GM19452 (cell line): ENCODE measurements at regions not wholly inside any gene's neighbourhood (a gene's known extent, or its start where the extent isn't known, plus 50 kb on each side); places are given as distances from the start of the nearest gene placed in this dataset.
"Not testable (repeated sequence)": the region's sequence is repeated elsewhere in the genome, so short reads cannot be mapped to it uniquely, and the experiment has no call there.

Source experiments
- ATAC-seq: cut with Tn5 transposase; IDR thresholded peaks from one replicate; pipeline ENCODE4 v1.9.1; 2021; ENCODE audit not compliant: unreplicated experiment

DNA sequence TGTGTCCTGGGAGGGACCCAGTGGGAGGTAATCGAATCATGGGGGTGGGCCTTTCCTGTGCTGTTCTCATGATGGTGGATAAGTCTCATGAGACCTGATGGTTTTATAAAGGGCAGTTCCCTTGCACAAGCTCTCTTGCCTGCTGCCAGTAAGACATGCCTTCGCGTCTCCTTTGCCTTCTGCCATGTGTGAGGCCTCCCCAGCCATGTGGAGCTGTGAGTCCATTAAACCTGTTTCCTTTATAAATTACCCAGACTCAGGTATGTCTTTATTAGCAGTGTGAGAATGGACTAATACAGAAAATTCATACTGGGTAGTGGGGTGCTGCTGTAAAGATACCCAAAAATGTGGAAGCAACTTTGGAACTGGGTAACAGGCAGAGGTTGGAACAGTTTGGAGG lies 300.0 kb upstream of the ZFP42 start:
- ATAC-seq: not testable (repeated sequence)

DNA sequence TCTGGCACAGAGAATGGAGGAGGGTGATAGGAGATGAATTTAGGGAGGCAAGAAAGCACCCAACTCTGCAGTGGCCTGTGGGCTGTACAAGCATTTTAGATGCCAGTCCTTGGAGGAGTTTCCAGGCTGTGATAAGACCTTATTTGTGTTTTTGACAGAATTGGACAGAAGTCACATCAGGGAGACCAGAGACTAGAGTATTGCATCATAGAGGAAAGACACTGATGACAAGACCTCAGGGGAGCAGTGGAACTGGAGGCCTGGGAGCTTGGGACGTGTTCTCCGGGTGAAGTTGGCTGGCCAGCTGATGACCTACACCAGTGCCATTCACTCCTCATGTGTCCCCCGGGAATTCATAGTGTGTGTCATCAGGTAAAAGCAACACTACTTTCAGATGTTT lies 284.0 kb upstream of the ZFP42 start:
- ATAC-seq: no peak

DNA sequence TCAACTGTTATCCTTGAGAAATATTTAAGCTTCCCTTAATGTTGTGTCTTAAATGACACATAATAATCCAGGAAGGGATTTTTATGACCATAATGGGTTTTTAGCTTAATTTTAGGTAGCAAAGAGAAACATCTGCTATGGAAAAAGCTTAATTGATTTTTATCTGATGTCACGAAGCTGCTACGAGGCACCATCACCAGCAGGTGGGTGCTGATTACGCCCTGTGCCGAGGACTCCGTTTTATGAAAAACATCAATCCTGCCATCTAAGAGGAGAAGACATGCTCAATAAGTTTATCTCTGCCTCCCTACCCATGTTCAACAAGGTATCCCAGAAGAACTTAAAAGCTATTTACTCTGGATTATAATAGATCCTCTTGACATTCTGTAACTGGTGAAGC lies 280.6 kb upstream of the ZFP42 start:
- ATAC-seq: no peak

DNA sequence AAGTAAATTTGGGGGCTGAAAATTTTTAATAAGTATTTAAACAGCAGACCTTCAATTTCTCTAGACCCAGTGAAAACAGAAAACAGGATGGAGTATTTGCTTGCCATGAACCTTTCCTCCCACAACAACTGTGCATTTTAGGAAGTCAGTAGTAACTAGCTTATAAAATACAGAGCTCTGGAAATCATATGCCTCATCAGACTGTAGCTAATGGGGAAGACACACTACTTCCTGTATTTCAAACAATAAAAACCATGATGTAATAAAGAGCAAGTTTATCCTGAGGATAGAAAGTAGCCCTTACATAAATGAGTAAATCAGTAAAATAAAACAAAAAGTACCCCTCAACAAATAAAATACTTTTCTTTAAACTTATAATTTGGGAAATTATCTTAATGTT lies 280.1 kb upstream of the ZFP42 start:
- ATAC-seq: no peak

DNA sequence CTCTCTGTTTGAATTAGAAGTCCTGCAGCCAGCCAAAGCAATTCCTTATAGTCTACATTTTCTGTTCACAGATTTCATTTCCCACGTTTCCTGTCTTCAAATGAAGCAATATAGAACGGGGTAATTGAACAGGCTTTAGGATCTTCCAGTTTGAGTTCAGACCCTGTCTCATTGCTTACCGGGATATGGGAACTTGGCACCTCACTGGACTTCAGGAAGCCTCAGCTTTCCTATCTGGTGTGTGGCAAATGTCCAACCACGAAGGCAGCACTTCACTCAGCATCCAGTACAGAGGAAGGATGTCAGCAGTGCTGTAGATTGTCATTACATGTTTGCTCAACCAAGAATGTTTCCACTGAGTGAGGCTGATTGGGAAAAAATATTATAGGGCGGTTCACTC lies 271.1 kb upstream of the ZFP42 start:
- no peak for ATAC-seq

DNA sequence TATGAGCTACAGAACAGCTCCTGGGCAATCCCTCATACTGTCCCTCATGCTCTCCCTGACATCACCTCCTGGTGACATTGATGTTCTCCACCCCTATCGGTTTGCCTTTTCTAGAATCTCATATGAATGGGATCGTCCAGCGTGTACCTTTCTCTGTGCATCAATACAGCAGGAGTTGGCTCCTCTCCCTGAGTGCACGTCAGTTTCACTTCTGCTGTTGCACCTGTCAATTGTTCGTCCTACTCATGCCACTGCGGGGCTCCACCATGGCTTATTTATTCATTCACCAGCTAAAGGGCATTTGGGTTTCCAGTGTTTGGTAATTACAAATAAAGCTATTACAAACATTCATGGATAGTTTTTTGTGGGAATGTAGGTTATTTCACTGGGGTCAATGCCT lies 269.1 kb upstream of the ZFP42 start:
- no peak for ATAC-seq

DNA sequence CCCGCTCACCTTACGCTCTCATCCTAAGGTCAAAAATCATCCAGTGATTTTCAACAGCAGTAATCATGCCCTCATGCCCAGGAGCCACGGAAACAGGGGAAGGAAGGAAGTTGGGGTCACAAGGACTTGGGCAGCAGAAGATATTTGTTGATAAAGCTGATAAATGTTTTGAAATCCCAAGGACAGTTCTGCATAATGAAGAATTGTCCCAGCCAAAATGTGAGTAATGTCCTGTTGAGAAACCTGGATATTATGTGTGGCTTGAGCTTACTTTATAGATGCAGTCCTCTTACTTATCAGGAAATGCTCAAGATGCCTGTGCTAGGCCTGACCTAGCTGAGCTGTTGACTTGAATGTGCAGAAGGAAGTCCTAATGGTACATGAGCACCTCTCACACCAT lies 263.0 kb upstream of the ZFP42 start:
- no peak for ATAC-seq

DNA sequence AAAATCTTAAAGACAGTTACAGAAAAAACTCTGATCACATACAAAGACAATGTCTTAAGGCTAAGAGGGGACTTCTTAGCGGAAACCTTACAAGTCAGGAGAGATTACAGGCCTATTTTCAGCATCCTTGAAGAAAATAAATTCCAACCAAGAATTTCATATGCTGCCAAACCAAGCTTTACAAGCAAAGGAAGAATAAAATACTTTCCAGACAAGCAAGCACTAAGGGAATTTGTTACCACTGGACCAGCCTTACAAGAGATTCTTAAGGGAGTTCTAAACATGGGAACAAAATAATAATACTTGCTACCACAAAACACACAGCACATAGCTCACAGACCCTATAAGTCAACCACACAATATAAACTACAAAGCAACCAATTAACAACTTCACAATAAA lies 255.8 kb upstream of the ZFP42 start:
- ATAC-seq: no peak

DNA sequence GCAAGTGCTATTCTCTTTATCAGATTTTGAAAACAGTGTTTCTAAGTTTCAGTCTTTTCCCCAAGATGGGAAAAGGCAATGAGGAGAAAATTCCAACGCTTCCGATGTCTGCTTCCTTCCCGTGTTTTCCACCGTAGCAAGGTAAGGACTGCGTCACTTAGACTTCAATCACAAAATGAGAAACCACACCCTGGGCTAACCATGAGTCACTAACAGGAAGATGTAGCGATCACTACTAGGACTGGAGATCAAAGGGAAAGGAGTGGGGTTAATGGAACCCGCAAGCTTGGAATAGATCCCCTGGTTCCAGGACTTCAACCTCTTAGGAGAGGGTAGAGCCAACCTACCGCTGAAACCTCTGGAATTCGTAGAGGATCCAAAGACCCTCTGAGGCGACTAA lies 250.7 kb upstream of the ZFP42 start:
- no peak for ATAC-seq

DNA sequence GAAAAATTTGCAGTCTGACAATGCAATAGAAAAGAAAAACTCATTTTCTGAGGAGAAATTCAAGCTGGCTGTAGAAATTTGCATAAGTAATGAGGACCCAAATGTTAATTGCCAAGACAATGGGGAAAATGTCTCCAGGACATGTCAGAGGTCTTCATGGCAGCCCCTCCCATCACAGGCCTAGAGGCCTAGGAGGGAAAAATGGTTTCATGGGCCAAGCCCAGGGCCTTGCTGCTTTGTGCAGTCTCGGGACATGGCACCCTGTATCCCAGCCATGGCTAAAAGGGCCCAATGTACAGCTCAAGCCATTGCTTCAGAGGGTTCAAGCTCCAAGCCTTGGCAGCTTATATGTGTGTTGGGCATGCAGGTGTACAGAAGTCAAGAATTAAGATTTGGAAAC lies 244.9 kb upstream of the ZFP42 start:
- not testable (repeated sequence) for ATAC-seq

DNA sequence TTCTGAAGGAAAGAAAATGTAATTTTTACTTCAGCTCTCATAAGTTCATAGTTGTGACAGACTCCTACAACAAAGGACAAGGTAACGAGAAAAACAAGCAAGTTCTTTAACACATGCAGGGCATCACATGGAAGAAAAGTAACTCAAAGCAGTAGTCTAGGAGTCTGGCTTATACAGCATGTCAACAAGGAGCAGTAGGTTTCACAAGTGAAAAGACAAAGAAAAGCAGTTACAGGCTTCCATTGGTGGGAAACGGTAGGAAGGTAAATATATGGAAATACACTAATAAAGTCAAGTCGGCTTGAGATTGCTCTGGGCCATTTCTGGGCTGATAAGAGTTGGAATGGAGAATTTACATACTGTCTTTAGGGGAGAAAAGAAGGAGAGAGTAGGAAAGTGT lies 228.4 kb upstream of the ZFP42 start:
- ATAC-seq: no peak

DNA sequence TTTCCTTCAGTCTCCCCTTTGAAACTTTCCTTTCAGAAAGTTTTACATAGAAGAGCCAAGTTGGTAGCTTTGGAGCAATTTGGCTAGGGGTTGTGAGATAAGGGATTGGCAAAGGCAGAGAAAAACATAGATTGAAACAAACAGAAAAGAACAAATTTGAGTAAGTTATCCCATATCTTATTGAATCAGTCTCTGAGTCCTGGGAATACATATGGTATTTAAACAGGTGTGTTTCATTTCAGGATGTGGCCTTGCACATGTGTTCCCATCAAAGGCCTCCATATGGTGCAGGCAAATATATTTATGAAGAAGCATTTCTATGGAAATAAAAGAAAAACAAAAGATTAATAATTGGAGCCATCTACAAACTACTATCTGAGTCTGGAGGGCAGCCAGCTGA lies 227.9 kb upstream of the ZFP42 start:
- no peak for ATAC-seq

DNA sequence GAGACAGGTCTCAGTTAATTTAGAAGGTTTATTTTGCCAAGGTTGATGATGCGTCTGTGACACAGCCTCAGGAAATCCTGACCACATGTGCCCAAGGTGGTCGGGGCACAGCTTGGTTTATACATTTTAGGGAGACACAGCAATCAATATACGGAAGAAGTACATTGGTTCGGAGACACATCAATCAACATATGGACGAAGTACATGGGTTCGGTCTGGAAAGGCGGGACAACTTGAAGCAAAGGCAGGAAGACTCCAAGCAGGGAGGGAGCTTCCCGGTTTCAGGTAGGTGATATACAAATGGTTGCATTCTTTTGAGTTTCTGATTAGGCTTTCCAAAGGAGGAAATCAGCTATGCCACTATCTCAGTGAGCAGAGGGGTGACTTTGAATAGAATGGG lies 225.2 kb upstream of the ZFP42 start:
- ATAC-seq: no peak

DNA sequence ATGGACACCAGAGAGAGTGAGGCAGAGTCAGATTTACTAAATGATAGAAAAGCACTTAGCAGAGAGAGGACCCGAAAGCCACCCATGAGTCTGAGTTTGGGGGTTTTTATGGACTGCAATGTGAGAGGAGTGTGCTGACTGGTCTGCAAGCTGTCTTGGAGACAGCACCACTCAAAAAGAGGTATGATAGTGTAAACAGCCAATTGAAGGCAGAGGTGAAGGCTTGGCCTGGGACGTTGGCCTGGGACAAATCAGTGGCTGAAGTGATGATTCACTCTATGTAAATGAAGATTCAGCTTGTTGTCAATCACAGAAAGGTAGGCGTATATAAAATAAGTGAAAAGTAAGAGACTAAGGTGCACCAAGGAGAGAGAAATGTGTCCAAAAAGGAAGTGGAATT lies 217.6 kb upstream of the ZFP42 start:
- ATAC-seq: no peak

DNA sequence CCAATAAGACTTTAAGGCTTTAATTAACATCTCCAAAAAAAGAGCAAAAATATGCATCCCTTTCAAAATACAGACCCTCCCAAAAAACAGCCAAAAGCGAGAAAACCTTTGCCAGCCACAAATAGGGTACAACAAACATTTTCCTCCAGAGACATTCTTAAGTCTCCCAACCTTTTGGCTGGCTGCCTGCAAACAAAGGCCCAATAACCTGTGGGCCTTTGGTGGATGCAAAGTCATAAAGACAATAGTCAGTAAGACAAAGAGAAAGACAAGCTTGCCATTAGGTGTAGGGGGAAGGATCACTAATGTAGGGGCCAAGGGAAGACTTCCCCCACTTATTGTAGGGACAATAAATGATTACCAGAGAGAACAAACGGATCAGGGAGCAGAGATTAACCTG lies 215.5 kb upstream of the ZFP42 start:
- no peak for ATAC-seq

DNA sequence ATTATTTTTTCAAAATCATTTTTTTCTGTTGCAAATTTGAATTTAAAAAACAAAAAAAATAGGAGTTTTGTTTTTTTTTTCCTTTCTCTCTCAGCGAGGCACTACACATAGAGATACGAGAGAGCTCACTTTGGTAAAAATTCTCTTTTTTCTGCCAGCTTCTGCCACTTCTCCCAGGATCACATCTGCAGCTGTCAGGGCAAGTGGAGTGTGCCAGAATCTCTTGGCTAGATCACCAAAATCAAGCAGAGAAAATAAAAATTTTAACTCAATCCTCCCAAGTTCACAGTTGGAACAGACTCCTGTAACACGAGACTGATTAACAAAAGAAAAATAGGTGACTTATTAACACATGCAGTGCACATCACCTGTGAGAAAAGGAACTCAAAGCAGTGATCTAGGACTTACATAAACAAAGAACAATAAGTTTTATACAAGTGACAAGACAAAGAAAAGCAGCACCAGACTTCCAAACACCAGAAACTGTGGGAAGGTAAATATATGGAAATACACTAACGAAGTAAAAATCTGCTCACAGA lies 213.2 kb upstream of the ZFP42 start:
- no peak for ATAC-seq

DNA sequence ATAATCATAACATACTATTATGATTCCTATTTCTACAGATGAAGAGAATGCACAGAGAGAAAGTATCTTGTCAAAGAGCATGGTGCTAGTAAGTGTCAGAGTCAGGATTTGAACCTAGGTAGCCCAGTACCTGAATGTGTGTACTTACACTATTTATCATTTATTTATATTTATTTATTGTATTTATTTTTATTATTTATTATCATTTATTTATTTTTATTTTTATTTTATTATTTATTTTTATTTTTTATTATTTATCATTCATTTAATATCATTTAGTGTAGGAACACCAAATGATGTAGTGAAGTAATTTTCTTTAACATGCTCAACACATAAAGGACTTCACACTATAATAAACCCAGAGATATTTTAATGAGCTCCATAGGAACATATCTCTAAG lies 209.4 kb upstream of the ZFP42 start:
- ATAC-seq: no peak

DNA sequence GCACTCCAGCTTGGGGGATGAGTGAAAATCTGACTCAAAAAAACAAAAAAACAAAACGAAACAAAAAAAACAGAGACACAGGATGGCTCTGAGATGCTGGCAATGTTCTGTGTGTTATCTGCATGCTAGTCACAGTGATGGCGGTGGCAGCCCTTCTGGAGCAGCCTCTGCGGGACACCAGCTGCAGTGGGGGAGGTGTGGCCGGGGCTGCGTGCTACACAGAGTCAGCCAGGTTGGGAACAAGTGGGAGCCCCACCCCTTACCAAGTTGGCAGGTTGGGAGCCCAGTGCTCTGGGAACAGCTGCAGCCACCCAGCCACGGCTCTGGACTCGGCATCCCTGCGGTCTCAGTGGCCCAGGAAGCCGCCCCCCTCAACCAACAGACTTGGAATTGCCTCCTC lies 206.5 kb upstream of the ZFP42 start:
- no peak for ATAC-seq

DNA sequence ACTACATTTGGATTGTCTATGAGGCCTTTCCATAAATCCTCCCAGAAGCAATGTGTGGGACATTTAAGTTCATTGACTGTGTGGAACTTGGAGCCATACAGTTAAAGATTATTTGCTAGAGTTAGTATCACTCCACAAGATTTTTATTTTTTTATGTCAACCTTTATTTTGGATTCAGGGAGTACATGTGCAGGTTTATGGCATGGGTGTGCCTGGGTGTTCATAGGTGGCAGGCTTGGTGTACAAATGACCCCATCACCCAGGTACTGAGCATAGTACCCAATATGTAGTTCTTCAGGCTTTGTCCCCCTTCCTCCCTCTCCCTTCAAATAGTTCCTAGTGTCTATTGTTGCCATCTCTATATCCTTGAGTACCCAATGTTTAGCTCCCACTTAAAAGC lies 199.8 kb upstream of the ZFP42 start:
- ATAC-seq: no peak

DNA sequence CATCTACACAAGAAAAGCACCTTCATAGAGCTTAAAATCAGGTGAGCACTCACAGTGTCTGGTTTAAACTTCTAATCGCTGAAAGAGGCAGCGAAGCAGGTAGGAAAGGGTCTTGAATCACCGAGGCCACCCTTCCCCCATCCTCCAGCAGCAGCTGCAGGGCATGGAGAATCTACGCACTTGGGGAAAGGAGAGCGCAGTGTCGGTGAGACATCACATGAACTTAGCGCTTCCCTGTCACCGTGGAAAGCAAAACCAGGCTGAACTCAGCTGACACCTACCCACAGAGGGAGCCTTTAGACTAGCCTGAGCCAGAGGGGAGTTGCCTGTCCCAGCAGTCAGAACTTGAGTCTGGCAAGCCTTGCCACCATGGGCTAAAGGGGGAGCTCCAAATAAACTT lies 197.2 kb upstream of the ZFP42 start:
- no peak for ATAC-seq

DNA sequence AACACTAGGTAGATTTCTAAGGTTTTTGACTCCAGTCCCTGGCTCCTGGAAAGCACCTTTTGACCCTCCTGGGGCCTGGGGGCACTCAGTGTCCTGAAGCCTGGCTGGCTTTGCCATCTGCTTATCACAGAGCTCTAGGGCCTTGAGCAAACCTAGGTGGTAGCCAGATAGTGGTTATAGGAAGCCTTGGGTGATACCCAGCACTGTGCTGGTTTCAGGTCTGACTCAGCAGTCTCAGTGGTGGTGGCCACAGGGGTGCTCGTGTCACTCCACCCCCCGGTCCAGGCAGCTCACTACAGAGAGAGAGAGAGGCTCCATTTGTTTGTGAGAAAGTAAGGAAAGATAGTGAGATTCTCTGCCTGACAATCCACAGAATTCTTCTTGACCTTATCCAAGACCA lies 195.8 kb upstream of the ZFP42 start:
- no peak for ATAC-seq

DNA sequence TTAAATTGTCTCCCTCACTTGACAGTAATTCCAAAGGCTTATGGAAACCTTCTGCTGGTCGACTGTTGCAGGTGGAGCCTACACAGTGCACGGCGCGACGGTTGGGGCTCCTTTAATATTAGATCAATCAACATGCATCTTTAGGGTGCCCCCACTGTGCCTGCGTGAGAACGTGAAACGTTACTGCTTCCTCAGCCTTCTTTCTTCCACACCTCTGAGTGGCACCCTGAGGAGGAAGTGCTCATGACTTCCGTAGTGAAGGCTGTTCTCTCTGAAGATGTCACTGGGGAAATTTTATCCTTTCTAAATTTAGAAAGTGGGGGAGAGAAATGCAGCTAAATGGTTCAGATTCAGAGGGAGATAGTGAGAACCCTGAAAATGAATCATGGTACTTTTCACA lies 184.0 kb upstream of the ZFP42 start:
- ATAC-seq: no peak

DNA sequence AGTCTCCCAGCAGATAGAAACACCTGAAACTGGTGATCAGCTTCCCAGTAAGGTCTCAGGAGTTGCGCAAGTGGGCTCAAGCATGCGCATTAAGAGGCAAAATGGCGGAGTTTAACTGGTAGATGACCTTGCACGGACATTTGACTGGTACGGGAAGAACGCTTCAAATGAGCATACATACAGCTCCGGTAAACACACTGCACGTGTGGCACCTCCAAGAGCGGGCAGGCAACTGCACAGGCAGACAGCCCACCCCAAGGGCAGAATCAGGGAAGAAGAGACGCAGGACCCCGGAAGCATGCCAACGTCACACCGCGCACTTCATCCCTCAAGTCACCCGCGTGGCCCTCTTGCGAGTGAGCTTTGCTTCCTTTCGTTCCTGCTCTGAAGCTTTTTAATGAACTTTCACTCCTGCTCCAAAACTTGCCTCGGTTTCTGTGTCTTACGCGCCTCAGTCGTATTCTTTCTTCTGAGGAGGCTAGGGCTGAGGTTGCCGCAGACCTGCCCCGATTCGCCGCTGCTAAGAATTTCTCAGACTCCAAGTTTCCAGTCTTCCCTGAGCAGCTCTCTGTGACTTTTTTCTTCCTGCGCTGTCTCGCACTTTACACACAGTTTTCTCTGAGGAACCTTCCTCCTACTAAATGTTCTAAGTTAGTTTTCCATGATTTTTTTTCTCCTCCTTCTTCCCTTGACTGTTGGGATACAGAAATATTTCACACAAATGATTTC lies 180.7 kb upstream of the ZFP42 start:
- ATAC-seq: no peak
